Kidney (tissue), 10 donors: ENCODE measurements at regions not wholly inside any gene's neighbourhood (a gene's known extent, or its start where the extent isn't known, plus 50 kb on each side); places are given as distances from the start of the nearest gene placed in this dataset.
"Not testable (repeated sequence)": the region's sequence is repeated elsewhere in the genome, so short reads cannot be mapped to it uniquely, and the experiment has no call there.

ENCODE experiments used
- DNase-seq, 5 donors: peaks; one replicate each; pipeline ENCODE4 v3.0.0-alpha.2; 2013 to 2020
- FAIRE-seq: peaks from 2 replicates; lab custom pipeline; 2012; peaks lifted over from hg19 to GRCh38; lab: Jason Lieb, UNC
- H3K27ac ChIP-seq, 2 donors: one replicate each; pipeline ENCODE4 v1.7.0; 2013; ENCODE audit warnings: low read depth in 2 of 2, low read length in 2 of 2, inconsistent platforms in 1 of 2
- H3K27me3 ChIP-seq: one replicate; pipeline ENCODE4 v1.7.1; 2013; ENCODE audit warnings: low read length, inconsistent platforms; ENCODE audit not compliant: control insufficient read depth, insufficient read depth
- H3K36me3 ChIP-seq, 3 donors: one replicate each; pipeline versions ENCODE4 v1.7.0 to v1.7.1; 2013; ENCODE audit warnings: low read length in 3 of 3, control low read depth in 1 of 3, inconsistent platforms in 1 of 3; ENCODE audit not compliant: insufficient read depth in 3 of 3, control insufficient read depth in 2 of 3
- H3K4me1 ChIP-seq, 3 donors: one replicate each; pipeline versions ENCODE4 v1.7.0 to v1.7.1; 2013; ENCODE audit warnings: low read length in 3 of 3, inconsistent platforms in 1 of 3, low read depth in 1 of 3; ENCODE audit not compliant: control insufficient read depth in 2 of 3, insufficient read depth in 2 of 3
- H3K4me3 ChIP-seq, 3 donors: one replicate each; pipeline versions ENCODE4 v1.7.0 to v1.8.1; 2013; ENCODE audit warnings: low read length in 3 of 3, control low read depth in 1 of 3, inconsistent platforms in 1 of 3
- H3K9ac ChIP-seq, 3 donors: one replicate each; pipeline versions ENCODE4 v1.7.0 to v1.7.1; 2013; ENCODE audit warnings: low read length in 3 of 3, control low read depth in 1 of 3, inconsistent platforms in 1 of 3
- H3K9me3 ChIP-seq, 3 donors: one replicate each; pipeline versions ENCODE4 v1.7.0 to v1.7.1; 2013; ENCODE audit warnings: low read length in 3 of 3, control low read depth in 1 of 3, inconsistent platforms in 1 of 3; ENCODE audit not compliant: control insufficient read depth in 2 of 3, insufficient read depth in 1 of 3
- intact Hi-C: fragments of 100-400 bp; cut with DNase I; formaldehyde crosslinking; loops from one replicate; pipeline ENCODE4 v1.11.1; 2022
- donor health status: control.
- donor health status: control.
- donor health status: DM: yes; HTN: yes; CAD: no.
- donor health status: Normal renal cell carcinoma (clear cell type).

DNA sequence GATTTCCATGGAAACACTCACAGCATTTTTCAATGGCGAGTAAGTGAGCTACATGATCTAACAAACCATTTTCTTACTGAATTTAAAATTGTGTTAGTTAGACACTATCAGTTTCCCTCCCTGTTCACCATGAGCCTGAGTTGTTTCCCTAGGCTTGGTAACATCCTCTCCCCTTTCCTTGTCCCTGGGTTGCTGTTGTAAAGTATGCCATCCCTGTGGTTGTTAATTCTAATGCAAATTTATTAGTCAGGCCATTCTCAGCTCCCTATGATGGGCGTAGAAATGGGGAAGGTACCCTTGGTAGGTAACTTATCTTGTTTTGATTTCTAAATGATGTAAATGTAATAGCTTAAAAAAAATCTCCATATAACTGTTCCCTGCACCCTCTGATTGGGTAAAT lies 143.0 kb downstream of the SPATA31A6 start:
- H3K9ac ChIP-seq, H3K36me3 ChIP-seq, FAIRE-seq, DNase-seq, H3K27me3 ChIP-seq, intact Hi-C loops, H3K4me3 ChIP-seq, H3K4me1 ChIP-seq, H3K27ac ChIP-seq, H3K9me3 ChIP-seq: not testable (repeated sequence)

GRCh38 chr9:42335342-42335741 lies 151.9 kb downstream of the SPATA31A6 start:
- H3K4me3 ChIP-seq, H3K9me3 ChIP-seq, H3K27ac ChIP-seq, FAIRE-seq, H3K27me3 ChIP-seq, H3K4me1 ChIP-seq, H3K36me3 ChIP-seq, H3K9ac ChIP-seq, intact Hi-C loops, DNase-seq: not testable (repeated sequence)

GRCh38 chr9:42335984-42336657 lies 152.7 kb downstream of the SPATA31A6 start:
- H3K36me3 ChIP-seq, DNase-seq, H3K4me3 ChIP-seq, H3K4me1 ChIP-seq, H3K27me3 ChIP-seq, FAIRE-seq, H3K27ac ChIP-seq, H3K9me3 ChIP-seq, intact Hi-C loops, H3K9ac ChIP-seq: not testable (repeated sequence)

GRCh38 chr9:42338275-42338674 lies 154.8 kb downstream of the SPATA31A6 start:
- FAIRE-seq, H3K9me3 ChIP-seq, H3K27me3 ChIP-seq, H3K9ac ChIP-seq, DNase-seq, H3K4me1 ChIP-seq, H3K4me3 ChIP-seq, H3K27ac ChIP-seq, intact Hi-C loops, H3K36me3 ChIP-seq: not testable (repeated sequence)

- H3K4me1 ChIP-seq, DNase-seq, H3K4me3 ChIP-seq, H3K27ac ChIP-seq, H3K36me3 ChIP-seq, H3K9me3 ChIP-seq, FAIRE-seq, intact Hi-C loops, H3K27me3 ChIP-seq, H3K9ac ChIP-seq: not testable (repeated sequence)
Observed at GRCh38 chr9:42339671-42340434, 156.4 kb downstream of the SPATA31A6 start.

DNA sequence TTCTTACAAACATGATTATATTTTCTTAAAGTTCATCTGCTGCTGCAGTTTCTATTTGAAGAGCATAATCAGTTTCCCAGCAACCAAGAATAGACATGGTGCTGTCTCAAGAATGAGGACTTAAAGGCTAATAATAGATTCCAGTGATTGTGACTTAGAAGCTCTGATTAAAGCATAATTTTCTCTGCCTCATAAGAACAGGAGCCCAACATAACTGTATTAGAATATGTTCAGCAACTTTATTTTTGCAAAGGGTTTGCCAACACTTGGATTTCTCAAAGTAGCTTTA lies 156.9 kb downstream of the SPATA31A6 start:
- H3K27ac ChIP-seq, FAIRE-seq, H3K36me3 ChIP-seq, intact Hi-C loops, H3K9ac ChIP-seq, H3K4me3 ChIP-seq, H3K9me3 ChIP-seq, DNase-seq, H3K4me1 ChIP-seq, H3K27me3 ChIP-seq: not testable (repeated sequence)

- H3K9me3 ChIP-seq, H3K36me3 ChIP-seq, DNase-seq, H3K4me1 ChIP-seq, H3K9ac ChIP-seq, H3K27me3 ChIP-seq, H3K27ac ChIP-seq, FAIRE-seq, H3K4me3 ChIP-seq, intact Hi-C loops: not testable (repeated sequence)
Observed at GRCh38 chr9:42341860-42342259, 158.4 kb downstream of the SPATA31A6 start.

GRCh38 chr9:42342297-42342696 lies 158.8 kb downstream of the SPATA31A6 start:
- FAIRE-seq = not testable (repeated sequence)

More at GRCh38 chr9:42342297-42342696, 158.8 kb downstream of the SPATA31A6 start:
- H3K4me3 ChIP-seq, intact Hi-C loops, DNase-seq, H3K9ac ChIP-seq, H3K4me1 ChIP-seq, H3K36me3 ChIP-seq, H3K9me3 ChIP-seq, H3K27ac ChIP-seq, H3K27me3 ChIP-seq: not testable (repeated sequence)
